WTC11 (cell line): ENCODE measurements at regions not wholly inside any gene's neighbourhood (a gene's known extent, or its start where the extent isn't known, plus 50 kb on each side); places are given as distances from the start of the nearest gene placed in this dataset.

ENCODE experiments used
- ATAC-seq: fragments of 200-7000 bp; cut with Tn5 transposase; 2 replicates; pipeline ENCODE4 v1.10.0; 2021; ENCODE audit warnings: mild to moderate bottlenecking, moderate library complexity
- CTCF ChIA-PET: fragments of 300-600 bp; sonication (Branson Sonifier 250); formaldehyde crosslinking; loops from one replicate; lab custom pipeline; 2021; ENCODE audit warnings: antibody characterized with exemption; lab: Charles Lee
- POLR2A ChIA-PET: fragments of 350-600 bp; sonication (Branson Sonifier 250); formaldehyde crosslinking; loops from one replicate; lab custom pipeline; 2021; ENCODE audit warnings: antibody characterized with exemption; lab: Charles Lee
- DNase-seq: peaks from one replicate; pipeline ENCODE4 v3.0.0; 2021; ENCODE audit warnings: low spot score
- H3K27ac Mint-ChIP-seq: 2 replicates; pipeline ENCODE4 v1.8.0; 2021; ENCODE audit warnings: mixed read lengths
- H3K27me3 Mint-ChIP-seq: 2 replicates; pipeline ENCODE4 v1.8.0; 2021; ENCODE audit warnings: low read depth, mild to moderate bottlenecking, moderate library complexity, mixed read lengths
- H3K36me3 Mint-ChIP-seq: 2 replicates; pipeline ENCODE4 v1.8.0; 2021; ENCODE audit warnings: mixed read lengths
- H3K4me1 Mint-ChIP-seq: 2 replicates; pipeline ENCODE4 v1.8.0; 2022; ENCODE audit warnings: mixed read lengths
- H3K4me3 Mint-ChIP-seq: 2 replicates; pipeline ENCODE4 v1.8.0; 2021; ENCODE audit warnings: mild to moderate bottlenecking, moderate library complexity, mixed read lengths
- H3K9me3 Mint-ChIP-seq: 2 replicates; pipeline ENCODE4 v1.8.0; 2021; ENCODE audit warnings: mixed read lengths
- AR ChIP-seq: fragments of 250-450 bp; sonication (Bioruptor Pico); IDR thresholded peaks from 2 replicates; pipeline ENCODE4 v1.9.0; 2021; ENCODE audit warnings: mild to moderate bottlenecking
- ATF3 ChIP-seq: sonication (generic); formaldehyde crosslinking; conservative IDR thresholded peaks from 2 replicates; pipeline ENCODE4 v1.8.1; 2022; ENCODE audit warnings: mild to moderate bottlenecking, missing genetic modification reagents
- CTCF ChIP-seq: fragments of 200-600 bp; IDR thresholded peaks from 2 replicates; pipeline ENCODE4 v1.8.0; 2022; ENCODE audit warnings: antibody characterized with exemption
- ETV6 ChIP-seq: sonication (generic); formaldehyde crosslinking; IDR thresholded peaks from 2 replicates; pipeline ENCODE4 v1.8.1; 2022; ENCODE audit warnings: mild to moderate bottlenecking, missing genetic modification reagents
- FOXJ3 ChIP-seq: sonication (generic); formaldehyde crosslinking; IDR thresholded peaks from 2 replicates; pipeline ENCODE4 v1.9.0; 2021; ENCODE audit warnings: missing genetic modification reagents, mild to moderate bottlenecking, borderline replicate concordance
- FOXK1 ChIP-seq: sonication (generic); formaldehyde crosslinking; IDR thresholded peaks from 2 replicates; pipeline ENCODE4 v1.8.0; 2022; ENCODE audit warnings: mild to moderate bottlenecking, moderate library complexity, missing genetic modification reagents
- GRHL2 ChIP-seq: fragments of 250-450 bp; sonication (Bioruptor Pico); IDR thresholded peaks from 2 replicates; pipeline ENCODE4 v1.8.0; 2022; ENCODE audit warnings: mild to moderate bottlenecking, moderate library complexity; ENCODE audit not compliant: insufficient replicate concordance, severe bottlenecking
- IRF1 ChIP-seq: sonication (generic); formaldehyde crosslinking; IDR thresholded peaks from 2 replicates; pipeline ENCODE4 v1.8.0; 2023; ENCODE audit warnings: missing genetic modification reagents
- JUN ChIP-seq: sonication (generic); formaldehyde crosslinking; IDR thresholded peaks from 2 replicates; pipeline ENCODE4 v1.8.0; 2023; ENCODE audit warnings: mild to moderate bottlenecking, missing genetic modification reagents
- KAT7 ChIP-seq: sonication (generic); formaldehyde crosslinking; IDR thresholded peaks from 2 replicates; pipeline ENCODE4 v1.8.1; 2023; ENCODE audit warnings: missing genetic modification reagents, mild to moderate bottlenecking, borderline replicate concordance
- MYBL2 ChIP-seq: sonication (generic); formaldehyde crosslinking; IDR thresholded peaks from 2 replicates; pipeline ENCODE4 v1.8.1; 2023; ENCODE audit warnings: mild to moderate bottlenecking, moderate library complexity, missing genetic modification reagents
- NR3C1 ChIP-seq: sonication (generic); formaldehyde crosslinking; conservative IDR thresholded peaks from 2 replicates; pipeline ENCODE4 v1.8.1; 2023; ENCODE audit warnings: low read depth, mild to moderate bottlenecking, missing genetic modification reagents
- PRDM15 ChIP-seq: sonication (generic); formaldehyde crosslinking; IDR thresholded peaks from 2 replicates; pipeline ENCODE4 v1.8.0; 2022; ENCODE audit warnings: missing genetic modification reagents
- TCF7 ChIP-seq: sonication (generic); formaldehyde crosslinking; IDR thresholded peaks from 2 replicates; pipeline ENCODE4 v1.8.0; 2022; ENCODE audit warnings: mild to moderate bottlenecking, low read depth, missing genetic modification reagents, moderate library complexity
- USF1 ChIP-seq: sonication (generic); formaldehyde crosslinking; IDR thresholded peaks from 2 replicates; pipeline ENCODE4 v1.8.0; 2022; ENCODE audit warnings: mild to moderate bottlenecking, missing genetic modification reagents
- ZBTB43 ChIP-seq: sonication (generic); formaldehyde crosslinking; IDR thresholded peaks from 2 replicates; pipeline ENCODE4 v1.8.1; 2023; ENCODE audit warnings: mild to moderate bottlenecking, missing genetic modification reagents
- ZMAT4 ChIP-seq: fragments of 250-450 bp; sonication (Bioruptor Pico); IDR thresholded peaks from 2 replicates; pipeline ENCODE4 v1.9.0; 2021; ENCODE audit warnings: mild to moderate bottlenecking
- ZNF317 ChIP-seq: sonication (generic); formaldehyde crosslinking; IDR thresholded peaks from 2 replicates; pipeline ENCODE4 v1.8.1; 2023; ENCODE audit warnings: low read depth, mild to moderate bottlenecking, moderate library complexity, missing genetic modification reagents, borderline replicate concordance
- ZSCAN18 ChIP-seq: fragments of 250-450 bp; sonication (Bioruptor Pico); IDR thresholded peaks from 2 replicates; pipeline ENCODE4 v2.1.2; 2022; ENCODE audit warnings: mild to moderate bottlenecking, moderate library complexity

- no peak overlapping the region for H3K4me3 Mint-ChIP-seq
- H3K4me1 Mint-ChIP-seq, result peaks cover 10% of the 10 kb centered on the region
- POLR2A ChIA-PET, result no interaction called here
- H3K27me3 Mint-ChIP-seq, result no peaks in the 10 kb centered on the region
- no peaks in the 10 kb centered on the region for H3K36me3 Mint-ChIP-seq
- no peak overlapping the region for H3K27ac Mint-ChIP-seq
- TF ChIP-seq IRF1 (CRISPR knock-in tag), result no peak
- TF ChIP-seq GRHL2 (CRISPR knock-in tag), result no peak
- TF ChIP-seq ZMAT4 (CRISPR knock-in tag), result no peak
- TF ChIP-seq CTCF, result no peak
- TF ChIP-seq ZSCAN18 (CRISPR knock-in tag), result no peak
- TF ChIP-seq PRDM15 (CRISPR knock-in tag), result no peak
- no peak for TF ChIP-seq ATF3 (CRISPR knock-in tag)
- TF ChIP-seq ZBTB43, result no peak
- no peak for TF ChIP-seq USF1
- TF ChIP-seq NR3C1, result no peak
- no peak for TF ChIP-seq FOXJ3 (CRISPR knock-in tag)
- no peak for TF ChIP-seq FOXK1
- no peak for TF ChIP-seq ZNF317
- no peak for TF ChIP-seq JUN (CRISPR knock-in tag)
- no peak for TF ChIP-seq ETV6 (CRISPR knock-in tag)
- no peak for TF ChIP-seq TCF7 (CRISPR knock-in tag)
- TF ChIP-seq MYBL2, result no peak
- TF ChIP-seq KAT7 (CRISPR knock-in tag), result no peak
- TF ChIP-seq AR, result no peak
- TF ChIP-seq, all 79 proteins: peak for 0
- CTCF ChIA-PET, result no interaction called here
- no peak for DNase-seq
- no peak for ATAC-seq
- no peaks in the 10 kb centered on the region for H3K9me3 Mint-ChIP-seq
Measured at GRCh38 chr4:28238876-28239275, 1378.2 kb downstream of the STIM2 start.
